Heart right ventricle (tissue), 16 donors: ENCODE measurements at regions not wholly inside any gene's neighbourhood (a gene's known extent, or its start where the extent isn't known, plus 50 kb on each side); places are given as distances from the start of the nearest gene placed in this dataset.

Experiments
- ATAC-seq, 8 donors: fragments of 200-7000 bp; cut with Tn5 transposase; one replicate each; pipeline ENCODE4 v1.9.1; 2020; ENCODE audit warnings: mild to moderate bottlenecking in 8 of 8, moderate library complexity in 8 of 8, moderate number of reproducible peaks in 1 of 8
- DNase-seq, 2 donors: peaks; one replicate each; pipeline ENCODE4 v3.0.0-alpha.2; 2020
- H3K27ac ChIP-seq, 10 donors: fragments of 200-600 bp; sonication (generic) in 2 of 10; one replicate each; pipeline versions ENCODE4 v1.5.0 to v1.8.0; 2020 to 2022; ENCODE audit warnings: mild to moderate bottlenecking in 3 of 10
- H3K27me3 ChIP-seq, 7 donors: fragments of 200-600 bp; one replicate each; pipeline ENCODE4 v1.8.0; 2021 to 2022; ENCODE audit warnings: mild to moderate bottlenecking in 2 of 7
- H3K36me3 ChIP-seq, 9 donors: fragments of 200-600 bp; sonication (generic) in 1 of 9; one replicate each; pipeline versions ENCODE4 v1.5.0 to v1.8.0; 2020 to 2022; ENCODE audit warnings: mild to moderate bottlenecking in 2 of 9
- H3K4me1 ChIP-seq, 9 donors: fragments of 200-600 bp; sonication (generic) in 1 of 9; one replicate each; pipeline versions ENCODE4 v1.5.0 to v1.8.0; 2020 to 2022; ENCODE audit warnings: mild to moderate bottlenecking in 4 of 9
- H3K4me3 ChIP-seq, 10 donors: fragments of 200-600 bp; sonication (generic) in 2 of 10; one replicate each; pipeline versions ENCODE4 v1.5.0 to v1.8.0; 2020 to 2022; ENCODE audit warnings: mild to moderate bottlenecking in 7 of 10, moderate library complexity in 2 of 10
- H3K9me3 ChIP-seq, 11 donors: fragments of 200-600 bp in 10 of 11; sonication (generic) in 2 of 11; one replicate each; pipeline versions ENCODE4 v1.5.0 to v1.8.0; 2013 to 2022; ENCODE audit warnings: mild to moderate bottlenecking in 2 of 11, control low read depth in 1 of 11, moderate library complexity in 1 of 11
- CTCF ChIP-seq, 9 donors: fragments of 200-600 bp; sonication (generic) in 2 of 9; IDR thresholded peaks; one replicate each; pipeline versions ENCODE4 v1.5.0 to v1.8.0; 2021 to 2022; ENCODE audit warnings: antibody characterized with exemption in 9 of 9, mild to moderate bottlenecking in 5 of 9, moderate library complexity in 1 of 9
- WGBS, 2 donors: extraction: QIAGEN DNeasy Blood & Tissue Kit; methylation state at CpG; one replicate each; pipeline ENCODE4 v1.1.7; 2013; ENCODE audit warnings: inconsistent platforms in 1 of 2; 5-methylcytosine and 5-hydroxymethylcytosine counted together
- intact Hi-C, 10 donors: fragments of 100-400 bp; cut with DNase I; formaldehyde crosslinking; loops; one replicate each; pipeline versions ENCODE4 v1.11.1 to v1.14.2; 2022
- donor health status: Arrhythmogenic right ventricular cardiomyopathy.
- donor health status: ischemic (EF 13 %, LVEDD 7.1; RV severe dilation, severe dysfunction).
- donor health status: healthy with polysubstance abuse.
- donor health status: DM: no; HTN: yes; CAD: no.
- donor health status: DM: no; HTN: no; CAD: no.
- donor health status: ischemic (EF 25% LVEDD 6.9; RV normal size, moderate dysfunction).
- donor health status: ischemic (EF 25% LVEDD 5.7; RV mildly dilated, moderate dysfunction).
- donor health status: healthy.
- donor health status: DM: yes; HTN: yes; CAD: no.
- donor health status: Ischemic cardiomyopathy.
- donor health status: ischemic (EF 35%, LVEDD 5.7; RV mildly dilated, moderate dysfunction).
- donor health status: nonischemic (EF 11% LVEDD 7.7; RV severe dilation, severe dysfunction).
- donor health status: DM: yes; HTN: yes; CAD: no.
- donor health status: PGD.
- donor health status: ischemic (EF 29% LVEDD 5.4; RV normal size, mild dysfunction).
- donor health status: nonischemic (EF 23%, LVEDD 6.1; RV moderate dilation, normal function).

DNA sequence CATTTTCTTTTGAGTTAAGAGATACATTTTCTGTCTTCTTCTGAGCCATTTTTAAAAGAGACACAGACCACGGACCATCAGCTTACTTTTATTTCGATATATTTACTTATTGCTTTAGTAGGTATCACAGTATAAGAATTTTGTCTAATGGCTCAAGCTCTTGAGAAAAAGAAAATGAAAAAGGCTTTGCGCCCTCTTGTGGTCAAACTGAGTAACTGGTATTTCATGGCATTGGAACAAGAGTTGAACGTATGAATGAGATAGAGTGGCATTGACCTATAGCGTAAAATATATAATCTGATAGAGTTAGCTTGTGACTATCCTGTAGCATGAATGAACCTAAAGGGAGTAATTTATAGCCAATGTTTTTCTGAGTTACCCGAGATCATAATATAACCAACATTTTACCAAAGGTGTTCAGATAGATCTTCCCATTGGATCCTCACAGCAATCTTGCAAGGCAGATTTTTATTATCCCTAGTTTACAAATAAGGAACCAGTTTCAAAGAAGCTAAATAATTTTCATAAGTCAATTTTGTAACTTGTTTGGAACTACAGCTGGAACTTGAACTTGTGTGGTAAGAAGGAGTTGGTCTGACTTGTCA lies 154.6 kb downstream of the POLR2M start:
- no peaks in the 10 kb centered on the region for H3K36me3 ChIP-seq
- H3K4me3 ChIP-seq, result no peak overlapping the region
- peak in 6 of 8 donors; percentile 31 to 57 (median 48) for ATAC-seq
- no peaks in the 10 kb centered on the region for H3K27me3 ChIP-seq
- peak; percentile 76 to 91 (median 85) for TF ChIP-seq CTCF (IDR thresholded peaks at IDR 0.05)
- H3K4me1 ChIP-seq, result peaks cover 0 to 9% (median 6%) of the 10 kb centered on the region in 9 donors
- peaks cover 0 to 8% (median 0%) of the 10 kb centered on the region in 11 donors for H3K9me3 ChIP-seq
- intact Hi-C loops, result loop anchor here (2.0 to 10.0 kb wide), 13 partner anchors 96 to 324 kb away; partner anchors contain the start of gene ALDH1A2 (in 1 of the 10)
- no peak overlapping the region for H3K27ac ChIP-seq
- WGBS, 2 donors, result 26 to 27% methylated on average over 6 of the region's 6 CpGs
- peak in 1 of 2 donors; percentile 36 for DNase-seq

DNA sequence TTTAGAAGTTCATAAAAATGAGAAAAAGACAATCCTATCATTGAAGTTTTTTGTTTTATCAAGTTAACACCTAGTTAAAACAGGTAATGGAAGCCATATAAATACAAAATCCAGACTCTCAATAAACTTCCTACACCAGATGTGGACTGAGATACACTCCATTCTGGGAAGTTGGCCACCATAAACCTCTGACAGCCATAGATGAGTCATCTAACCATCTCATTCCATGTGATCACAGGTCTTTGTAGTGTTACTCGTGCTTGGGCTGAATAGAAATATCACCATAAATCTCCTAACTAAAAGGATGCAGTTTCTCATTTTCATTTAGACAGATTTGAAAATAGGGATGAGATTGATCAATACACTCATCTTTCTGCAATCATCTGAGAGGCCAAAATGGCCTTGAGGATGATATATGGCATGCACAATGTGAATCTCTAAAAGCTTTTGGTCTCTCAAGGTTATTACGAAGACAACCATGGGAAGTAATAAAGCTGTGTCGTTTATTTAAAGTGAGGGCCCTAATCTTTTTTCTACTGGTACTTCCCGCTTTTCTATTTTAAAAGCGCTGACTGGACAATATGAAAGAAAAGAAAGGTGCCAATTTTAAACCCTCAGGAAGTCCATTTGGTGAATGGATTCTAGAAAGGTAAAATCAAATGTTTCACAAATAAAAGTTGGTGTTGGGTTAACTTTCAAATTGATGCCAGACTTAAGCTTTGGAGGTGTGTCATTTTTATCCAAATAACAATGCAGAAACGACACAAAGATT lies 155.5 kb downstream of the POLR2M start:
- H3K4me1 ChIP-seq, result peaks cover 0 to 9% (median 6%) of the 10 kb centered on the region in 9 donors
- no peak for DNase-seq
- no peak overlapping the region for H3K27ac ChIP-seq
- peaks cover 0 to 8% (median 0%) of the 10 kb centered on the region in 11 donors for H3K9me3 ChIP-seq
- peak in 2 of 8 donors; percentile 34 to 43 for ATAC-seq
- no peak for TF ChIP-seq CTCF (IDR thresholded peaks at IDR 0.05)
- H3K36me3 ChIP-seq, result no peaks in the 10 kb centered on the region
- WGBS, 2 donors, result 81 to 86% methylated on average over 6 of the region's 6 CpGs
- H3K4me3 ChIP-seq, result no peak overlapping the region
- intact Hi-C loops, result loop anchor here (2.0 to 10.0 kb wide), 13 partner anchors 97 to 323 kb away; partner anchors contain the start of gene ALDH1A2 (in 1 of the 10)
- peaks cover 0 to under 1% (median 0%) of the 10 kb centered on the region in 7 donors for H3K27me3 ChIP-seq

DNA sequence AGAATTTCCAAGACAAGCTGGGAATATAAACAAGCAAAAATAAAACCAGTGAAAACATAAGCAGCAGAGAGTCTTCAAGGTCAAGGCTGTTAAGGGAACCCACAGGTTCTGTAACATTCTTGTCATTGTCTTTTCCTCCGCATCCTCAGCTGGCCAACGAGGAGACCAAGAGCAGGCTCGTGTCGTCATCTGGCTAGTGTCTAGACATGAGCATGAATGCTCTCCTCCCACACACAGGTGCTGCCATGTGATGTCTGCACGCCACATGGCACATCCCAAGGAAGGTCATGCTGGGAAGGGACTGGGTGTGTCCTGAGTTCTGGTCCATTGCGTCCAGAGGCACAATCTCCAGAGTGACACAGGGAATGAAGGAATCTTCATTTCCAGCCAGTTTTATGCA lies 156.2 kb downstream of the POLR2M start:
- Histone ChIP-seq H3K27ac (no peak overlapping the region), H3K4me1 (peaks cover 0 to 9% (median 6%) of the 10 kb centered on the region in 9 donors), H3K27me3 (peaks cover 0 to 7% (median 0%) of the 10 kb centered on the region in 7 donors), H3K36me3 (no peaks in the 10 kb centered on the region), H3K4me3 (no peak overlapping the region), H3K9me3 (peaks cover 0 to 8% (median 0%) of the 10 kb centered on the region in 11 donors)
- no peak for TF ChIP-seq CTCF (IDR thresholded peaks at IDR 0.05)
- DNase-seq (no peak), ATAC-seq (no peak)
- 85 to 91% methylated on average over 6 of the region's 6 CpGs for WGBS, 2 donors
- intact Hi-C loops, result loop anchor here in 9 of 10 donors (2.0 to 10.0 kb wide), 12 partner anchors 98 to 322 kb away; partner anchors contain the start of gene ALDH1A2 (in 1 of the 9)

- no peak overlapping the region for H3K27ac ChIP-seq
- TF ChIP-seq CTCF (IDR thresholded peaks at IDR 0.05), result peak in 8 of 9 donors; percentile 13 to 53 (median 46)
- H3K9me3 ChIP-seq, result peaks cover 0 to 7% (median 0%) of the 10 kb centered on the region in 11 donors
- intact Hi-C loops, result loop anchor here in 8 of 10 donors (2.0 to 10.0 kb wide), 7 partner anchors 100 to 320 kb away; partner anchors contain the start of gene ALDH1A2 (in 4 of the 8)
- H3K27me3 ChIP-seq, result peaks cover 0 to 13% (median 3%) of the 10 kb centered on the region in 7 donors
- WGBS, 2 donors, result 95 to 97% methylated on average over 3 of the region's 3 CpGs
- no peaks in the 10 kb centered on the region for H3K36me3 ChIP-seq
- DNase-seq (no peak), ATAC-seq (no peak)
- no peak overlapping the region for H3K4me3 ChIP-seq
- peaks cover 0 to 6% (median 5%) of the 10 kb centered on the region in 9 donors for H3K4me1 ChIP-seq
Observed at GRCh38 chr15:57865294-57865693, 158.8 kb downstream of the POLR2M start.
